ENCODE measurements at regions not wholly inside any gene's neighbourhood (a gene's known extent, or its start where the extent isn't known, plus 50 kb on each side); places are given as distances from the start of the nearest gene placed in this dataset.

DNA sequence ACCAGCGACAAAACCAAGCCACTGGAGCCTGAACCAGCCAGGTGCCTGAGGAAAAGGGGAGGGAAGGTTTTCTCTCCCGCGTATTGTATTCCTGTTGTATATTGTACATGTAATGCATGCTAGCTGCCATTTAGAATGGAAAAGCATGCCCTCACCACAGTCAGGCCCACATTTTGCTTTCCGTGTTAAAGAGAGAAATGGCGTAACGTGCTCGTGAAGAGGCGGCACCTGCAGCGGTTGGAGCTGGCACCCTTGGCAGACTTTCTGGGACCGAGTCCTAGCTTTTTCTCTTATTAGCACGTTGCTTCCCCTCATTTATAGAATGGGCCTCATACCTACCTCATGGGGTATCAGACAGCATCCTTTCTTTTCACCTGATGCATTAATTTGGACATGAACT lies 135.3 kb upstream of the IRF2BP2 start:
- peaks cover 46% of the 10 kb centered on the region for H3K4me1 Mint-ChIP-seq
- peak overlapping the region; percentile 42 to 98 (median 86) for H3K27ac Mint-ChIP-seq
- H3K27me3 Mint-ChIP-seq (ENCODE audit: low read depth) = peaks cover 10% of the 10 kb centered on the region
- no peaks in the 10 kb centered on the region for H3K36me3 Mint-ChIP-seq (ENCODE audit: low read depth)
- H3K4me3 Mint-ChIP-seq = no peak overlapping the region
- no peaks in the 10 kb centered on the region for H3K9me3 Mint-ChIP-seq
- TF ChIP-seq, protein P1, sequence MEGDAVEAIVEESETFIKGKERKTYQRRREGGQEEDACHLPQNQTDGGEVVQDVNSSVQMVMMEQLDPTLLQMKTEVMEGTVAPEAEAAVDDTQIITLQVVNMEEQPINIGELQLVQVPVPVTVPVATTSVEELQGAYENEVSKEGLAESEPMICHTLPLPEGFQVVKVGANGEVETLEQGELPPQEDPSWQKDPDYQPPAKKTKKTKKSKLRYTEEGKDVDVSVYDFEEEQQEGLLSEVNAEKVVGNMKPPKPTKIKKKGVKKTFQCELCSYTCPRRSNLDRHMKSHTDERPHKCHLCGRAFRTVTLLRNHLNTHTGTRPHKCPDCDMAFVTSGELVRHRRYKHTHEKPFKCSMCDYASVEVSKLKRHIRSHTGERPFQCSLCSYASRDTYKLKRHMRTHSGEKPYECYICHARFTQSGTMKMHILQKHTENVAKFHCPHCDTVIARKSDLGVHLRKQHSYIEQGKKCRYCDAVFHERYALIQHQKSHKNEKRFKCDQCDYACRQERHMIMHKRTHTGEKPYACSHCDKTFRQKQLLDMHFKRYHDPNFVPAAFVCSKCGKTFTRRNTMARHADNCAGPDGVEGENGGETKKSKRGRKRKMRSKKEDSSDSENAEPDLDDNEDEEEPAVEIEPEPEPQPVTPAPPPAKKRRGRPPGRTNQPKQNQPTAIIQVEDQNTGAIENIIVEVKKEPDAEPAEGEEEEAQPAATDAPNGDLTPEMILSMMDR (IDR thresholded peaks at IDR 0.05; ENCODE audit: unreplicated experiment in 3 of 3) = no peak

DNA sequence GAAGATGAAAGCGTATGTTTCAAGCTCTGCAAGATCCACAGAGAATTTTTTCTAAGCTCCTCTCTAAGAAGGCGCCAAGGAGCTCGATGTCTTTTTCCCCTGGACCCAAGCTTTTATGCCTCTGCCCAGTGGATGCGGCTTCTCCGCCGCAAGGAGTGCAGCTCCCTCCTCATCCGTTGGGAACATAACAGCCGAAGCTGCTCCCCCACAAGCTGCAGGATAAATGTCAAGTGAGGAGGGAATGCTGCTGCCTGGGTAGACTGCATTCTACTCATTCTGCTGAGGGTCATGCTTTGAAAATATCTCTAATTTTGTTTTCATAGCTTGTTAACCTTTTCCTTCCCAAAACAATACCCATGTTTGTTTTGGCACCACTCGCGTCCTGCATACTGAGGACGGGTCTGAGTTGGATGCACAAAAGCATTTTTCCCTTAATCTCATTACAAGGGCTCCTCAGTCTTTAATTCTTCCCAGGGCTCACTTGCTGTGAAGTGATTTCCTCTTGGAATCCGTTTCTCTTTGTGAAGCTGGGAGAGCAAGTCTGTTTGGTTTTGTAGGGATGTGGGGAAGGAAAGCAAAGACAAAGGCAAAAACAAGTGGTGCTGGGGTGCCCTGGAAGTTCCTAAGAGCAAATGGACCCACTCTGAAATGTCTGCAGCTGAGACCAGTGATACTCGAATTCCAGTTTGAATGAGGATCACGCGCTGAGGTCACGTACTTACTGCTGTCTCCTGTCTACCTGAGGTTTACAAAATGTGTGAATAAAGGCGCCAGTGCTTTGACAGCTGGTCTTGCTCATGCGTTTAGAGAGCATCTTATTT lies 134.0 kb upstream of the IRF2BP2 start:
- peak overlapping the region in 2 of 3 experiments; percentile 13 for H3K4me3 Mint-ChIP-seq
- H3K27me3 Mint-ChIP-seq (ENCODE audit: low read depth) = peaks cover 14% of the 10 kb centered on the region
- no peaks in the 10 kb centered on the region for H3K9me3 Mint-ChIP-seq
- peak overlapping the region; percentile 92 to 98 (median 94) for H3K27ac Mint-ChIP-seq
- no peaks in the 10 kb centered on the region for H3K36me3 Mint-ChIP-seq (ENCODE audit: low read depth)
- TF ChIP-seq, protein P1 (IDR thresholded peaks at IDR 0.05; ENCODE audit: unreplicated experiment in 3 of 3) = peak in 1 of 3 experiments; percentile 9
- peaks cover 48% of the 10 kb centered on the region for H3K4me1 Mint-ChIP-seq

DNA sequence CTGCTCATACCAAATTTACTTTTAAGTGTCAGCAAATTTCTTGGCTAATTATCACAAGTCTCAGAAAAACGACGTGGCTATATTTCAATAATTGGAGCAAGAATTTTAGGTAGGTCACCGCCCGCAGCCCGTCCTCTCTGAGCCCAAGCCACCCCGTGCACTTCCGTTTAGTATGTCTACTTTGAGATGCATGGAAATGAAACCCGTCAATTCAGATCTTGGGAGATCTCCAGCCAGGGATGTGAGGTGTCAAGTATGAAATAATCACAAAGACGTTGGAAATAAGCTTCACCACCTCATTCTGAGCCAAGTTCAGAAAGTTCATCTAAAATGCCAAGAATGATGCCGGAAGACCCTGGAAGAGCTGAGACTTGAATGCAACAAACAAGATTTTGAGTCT lies 132.6 kb upstream of the IRF2BP2 start:
- Mint-ChIP-seq H3K27ac (peak overlapping the region; percentile 46 to 98 (median 94)), H3K4me3 (no peak overlapping the region), H3K36me3 (ENCODE audit: low read depth) (no peaks in the 10 kb centered on the region), H3K4me1 (peaks cover 51% of the 10 kb centered on the region), H3K9me3 (no peaks in the 10 kb centered on the region), H3K27me3 (ENCODE audit: low read depth) (peaks cover 9% of the 10 kb centered on the region)
- TF ChIP-seq, protein P1 (IDR thresholded peaks at IDR 0.05; ENCODE audit: unreplicated experiment in 3 of 3) = no peak

DNA sequence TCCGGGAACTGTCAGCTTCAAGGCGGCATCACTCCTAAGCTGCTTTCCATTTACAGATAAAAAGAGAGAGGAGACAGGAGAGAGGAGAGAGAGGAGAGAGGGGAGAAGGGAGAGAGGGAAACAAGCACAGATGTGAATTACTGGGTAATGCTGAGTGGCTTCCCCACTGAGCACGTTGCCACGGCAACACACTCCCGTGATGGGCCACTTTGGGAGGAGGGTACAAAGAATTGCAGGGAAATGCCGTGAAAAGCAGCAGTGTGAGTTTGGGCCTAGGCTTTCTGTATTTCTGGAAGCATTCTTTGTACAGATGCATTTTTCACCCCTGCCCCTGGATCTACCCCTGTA lies 128.0 kb upstream of the IRF2BP2 start:
- Mint-ChIP-seq H3K27me3 (ENCODE audit: low read depth) (peaks cover 14% of the 10 kb centered on the region), H3K4me1 (peaks cover 51% of the 10 kb centered on the region), H3K4me3 (no peak overlapping the region), H3K9me3 (no peaks in the 10 kb centered on the region), H3K27ac (peak overlapping the region; percentile 55 to 80 (median 79)), H3K36me3 (ENCODE audit: low read depth) (no peaks in the 10 kb centered on the region)
- TF ChIP-seq, protein P1 (IDR thresholded peaks at IDR 0.05; ENCODE audit: unreplicated experiment in 3 of 3) = no peak

DNA sequence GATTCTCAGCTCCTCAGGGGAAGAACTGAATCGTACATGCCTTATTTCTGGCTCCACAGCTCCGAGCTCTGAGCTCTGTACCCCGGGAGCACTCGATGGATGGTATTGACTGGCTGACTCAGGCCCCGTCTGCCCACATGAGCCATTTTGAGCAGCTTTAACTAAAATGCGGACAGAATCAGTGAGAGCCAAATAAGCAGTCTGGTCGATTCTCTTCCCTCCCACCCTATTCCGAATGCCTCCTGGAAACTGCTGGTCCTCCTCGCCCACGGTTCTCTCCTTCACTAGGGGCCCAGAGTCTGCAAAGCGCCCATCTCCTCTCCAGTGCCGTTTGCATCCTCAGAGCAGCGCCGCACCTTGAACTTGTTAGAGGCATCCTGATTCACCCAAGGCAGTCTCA lies 125.9 kb upstream of the IRF2BP2 start:
- Mint-ChIP-seq H3K27me3 (ENCODE audit: low read depth) (peaks cover 24% of the 10 kb centered on the region), H3K4me1 (peaks cover 58% of the 10 kb centered on the region), H3K36me3 (ENCODE audit: low read depth) (no peaks in the 10 kb centered on the region), H3K9me3 (no peaks in the 10 kb centered on the region), H3K4me3 (no peak overlapping the region), H3K27ac (peak overlapping the region; percentile 19 to 50 (median 49))
- TF ChIP-seq, protein P1 (IDR thresholded peaks at IDR 0.05; ENCODE audit: unreplicated experiment in 3 of 3) = no peak

DNA sequence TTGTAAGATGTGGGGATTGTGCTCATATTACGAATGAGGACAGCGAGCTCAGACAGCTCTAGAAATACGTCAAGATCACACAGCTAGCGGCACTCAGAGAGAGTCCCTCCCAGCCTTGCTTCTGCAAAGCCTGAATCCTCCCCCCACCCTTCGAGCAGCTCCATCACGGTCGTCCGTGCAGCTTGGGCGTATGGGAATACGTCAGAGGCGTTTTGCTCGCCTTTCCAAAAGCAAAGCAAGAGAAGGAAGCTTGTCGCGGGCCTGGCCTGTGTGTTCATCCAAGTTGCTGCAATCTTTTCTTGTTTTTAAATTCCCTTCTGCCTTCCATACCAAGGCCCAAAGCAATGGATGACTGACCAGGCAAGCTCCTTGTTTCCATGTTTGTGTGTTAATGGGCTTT lies 125.5 kb upstream of the IRF2BP2 start:
- Mint-ChIP-seq H3K4me3 (no peak overlapping the region), H3K36me3 (ENCODE audit: low read depth) (no peaks in the 10 kb centered on the region), H3K4me1 (peaks cover 58% of the 10 kb centered on the region), H3K27ac (peak overlapping the region; percentile 19 to 50 (median 49)), H3K27me3 (ENCODE audit: low read depth) (peaks cover 21% of the 10 kb centered on the region), H3K9me3 (no peaks in the 10 kb centered on the region)
- TF ChIP-seq, protein P1 (IDR thresholded peaks at IDR 0.05; ENCODE audit: unreplicated experiment in 3 of 3) = no peak
